ENCODE measurements at regions not wholly inside any gene's neighbourhood (a gene's known extent, or its start where the extent isn't known, plus 50 kb on each side); places are given as distances from the start of the nearest gene placed in this dataset.

GRCh38 chr6:19086480-19086879 is 699.3 kb downstream of the RNF144B start:
- TF ChIP-seq ZFX (IDR thresholded peaks at IDR 0.05) (no peak), CTCF (conservative IDR thresholded peaks at IDR 0.05) (no peak)
- no peak overlapping the region for H3K27ac ChIP-seq

- no peak for TF ChIP-seq ZFX (IDR thresholded peaks at IDR 0.05)
- TF ChIP-seq CTCF (conservative IDR thresholded peaks at IDR 0.05): no peak
- no peak overlapping the region for H3K27ac ChIP-seq
These were observed 700.1 kb downstream of the RNF144B start for GRCh38 chr6:19087296-19087695.

GRCh38 chr6:19087897-19088296 is 700.7 kb downstream of the RNF144B start:
- no peak overlapping the region for H3K27ac ChIP-seq
- TF ChIP-seq ZFX (IDR thresholded peaks at IDR 0.05) (no peak), CTCF (conservative IDR thresholded peaks at IDR 0.05) (no peak)

- TF ChIP-seq CTCF (conservative IDR thresholded peaks at IDR 0.05): no peak
- TF ChIP-seq ZFX (IDR thresholded peaks at IDR 0.05): no peak
These were observed 713.6 kb downstream of the RNF144B start for GRCh38 chr6:19100752-19101151.

GRCh38 chr6:19102936-19103335 is 715.8 kb downstream of the RNF144B start:
- no peak for TF ChIP-seq CTCF (conservative IDR thresholded peaks at IDR 0.05)
- no peak for TF ChIP-seq ZFX (IDR thresholded peaks at IDR 0.05)
- H3K27ac ChIP-seq: no peak overlapping the region

More at GRCh38 chr6:19100752-19101151, 713.6 kb downstream of the RNF144B start:
- H3K27ac ChIP-seq: no peak overlapping the region

GRCh38 chr6:19107468-19107867 is 720.3 kb downstream of the RNF144B start:
- TF ChIP-seq ZFX (IDR thresholded peaks at IDR 0.05) (no peak), CTCF (conservative IDR thresholded peaks at IDR 0.05) (no peak)
- no peak overlapping the region for H3K27ac ChIP-seq

GRCh38 chr6:19121521-19121920 is 715.6 kb upstream of the ID4 start:
- TF ChIP-seq ZFX (IDR thresholded peaks at IDR 0.05): no peak
- TF ChIP-seq CTCF (conservative IDR thresholded peaks at IDR 0.05): no peak
- H3K27ac ChIP-seq: no peak overlapping the region
